Peyer's patch (tissue), 4 donors: ENCODE measurements at regions not wholly inside any gene's neighbourhood (a gene's known extent, or its start where the extent isn't known, plus 50 kb on each side); places are given as distances from the start of the nearest gene placed in this dataset.

Source experiments
- DNase-seq, 3 donors: peaks; one replicate each; pipeline ENCODE4 v3.0.0-alpha.2; 2017 to 2019
- H3K27ac ChIP-seq, 4 donors: fragments of 200-600 bp; sonication (generic); one replicate each; pipeline ENCODE4 v1.5.1; 2016 to 2019
- H3K27me3 ChIP-seq, 2 donors: fragments of 200-600 bp; sonication (generic); one replicate each; pipeline ENCODE4 v1.5.1; 2019
- H3K36me3 ChIP-seq, 3 donors: fragments of 200-600 bp; sonication (generic); one replicate each; pipeline ENCODE4 v1.5.1; 2016 to 2019
- H3K4me1 ChIP-seq, 4 donors: fragments of 200-600 bp; sonication (generic); one replicate each; pipeline ENCODE4 v1.5.1; 2016 to 2019
- H3K4me3 ChIP-seq, 4 donors: fragments of 200-600 bp; sonication (generic); 1 replicate in 3 of 4; 2 replicates in 1 of 4; pipeline ENCODE4 v1.5.1; 2016 to 2019; ENCODE audit warnings: mild to moderate bottlenecking in 1 of 4
- H3K9me3 ChIP-seq, 4 donors: fragments of 200-600 bp; sonication (generic); one replicate each; pipeline ENCODE4 v1.5.1; 2016 to 2019; ENCODE audit warnings: mild to moderate bottlenecking in 1 of 4
- POLR2A ChIP-seq, 2 donors: fragments of 450-650 bp; IDR thresholded peaks; one replicate each; pipeline ENCODE4 v1.5.1; 2017; ENCODE audit warnings: antibody characterized with exemption in 2 of 2, mild to moderate bottlenecking in 2 of 2, moderate library complexity in 2 of 2
- TF ChIP-seq, protein P1 (sequence below), 6 experiments: fragments of 450-650 bp in 4 of 6; fragments of 200-600 bp in 2 of 6; sonication (generic) in 1 of 6; IDR thresholded peaks; one replicate each; pipeline ENCODE4 v1.5.1; 2017 to 2019; ENCODE audit warnings: antibody characterized with exemption in 6 of 6, mild to moderate bottlenecking in 3 of 6, moderate library complexity in 1 of 6

DNA sequence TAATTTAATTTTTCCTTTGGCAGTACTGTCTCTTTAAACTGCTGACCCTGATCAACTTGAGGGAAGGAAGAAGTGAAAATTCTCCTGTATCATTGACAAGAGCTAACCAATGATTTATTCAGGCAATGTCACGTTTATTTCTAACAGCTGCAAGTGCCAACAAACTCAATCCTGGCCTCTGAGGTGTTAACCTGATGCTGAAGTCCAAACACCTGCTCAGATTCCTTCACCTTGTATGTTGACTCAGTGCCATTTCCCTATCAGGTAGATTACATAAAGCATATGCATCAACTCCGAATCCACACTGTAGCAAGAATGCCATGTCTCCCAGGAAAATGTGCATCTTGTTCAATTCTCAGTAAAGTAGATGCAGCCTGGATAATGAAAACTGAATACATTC lies 820.0 kb downstream of the XPNPEP1 start:
- H3K4me1 ChIP-seq = no peaks in the 10 kb centered on the region
- H3K36me3 ChIP-seq = no peaks in the 10 kb centered on the region
- DNase-seq = no peak
- no peaks in the 10 kb centered on the region for H3K9me3 ChIP-seq
- H3K27me3 ChIP-seq = no peaks in the 10 kb centered on the region
- TF ChIP-seq, protein P1, sequence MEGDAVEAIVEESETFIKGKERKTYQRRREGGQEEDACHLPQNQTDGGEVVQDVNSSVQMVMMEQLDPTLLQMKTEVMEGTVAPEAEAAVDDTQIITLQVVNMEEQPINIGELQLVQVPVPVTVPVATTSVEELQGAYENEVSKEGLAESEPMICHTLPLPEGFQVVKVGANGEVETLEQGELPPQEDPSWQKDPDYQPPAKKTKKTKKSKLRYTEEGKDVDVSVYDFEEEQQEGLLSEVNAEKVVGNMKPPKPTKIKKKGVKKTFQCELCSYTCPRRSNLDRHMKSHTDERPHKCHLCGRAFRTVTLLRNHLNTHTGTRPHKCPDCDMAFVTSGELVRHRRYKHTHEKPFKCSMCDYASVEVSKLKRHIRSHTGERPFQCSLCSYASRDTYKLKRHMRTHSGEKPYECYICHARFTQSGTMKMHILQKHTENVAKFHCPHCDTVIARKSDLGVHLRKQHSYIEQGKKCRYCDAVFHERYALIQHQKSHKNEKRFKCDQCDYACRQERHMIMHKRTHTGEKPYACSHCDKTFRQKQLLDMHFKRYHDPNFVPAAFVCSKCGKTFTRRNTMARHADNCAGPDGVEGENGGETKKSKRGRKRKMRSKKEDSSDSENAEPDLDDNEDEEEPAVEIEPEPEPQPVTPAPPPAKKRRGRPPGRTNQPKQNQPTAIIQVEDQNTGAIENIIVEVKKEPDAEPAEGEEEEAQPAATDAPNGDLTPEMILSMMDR (IDR thresholded peaks at IDR 0.05) = no peak
- TF ChIP-seq POLR2A (IDR thresholded peaks at IDR 0.05) = no peak
- no peak overlapping the region for H3K27ac ChIP-seq
- no peak overlapping the region for H3K4me3 ChIP-seq

DNA sequence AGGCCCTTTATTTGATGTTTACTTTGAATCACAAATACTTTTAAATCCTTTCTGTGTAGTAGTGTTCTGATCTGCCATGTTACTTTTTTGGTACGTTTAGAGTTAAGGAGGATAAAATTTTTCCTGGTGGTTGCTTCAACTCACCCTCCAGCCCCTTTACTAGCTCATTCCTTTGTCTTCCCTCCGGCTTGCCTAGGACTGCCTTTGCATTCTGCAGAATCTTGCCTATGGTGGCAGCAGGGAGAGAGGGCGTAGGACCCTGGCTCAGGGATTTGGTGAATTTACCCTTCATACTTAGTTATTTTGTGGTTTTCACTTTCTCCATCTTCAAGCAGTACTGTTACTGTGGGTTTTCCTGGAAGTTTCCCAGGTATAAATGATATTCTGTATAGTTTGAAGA lies 833.5 kb downstream of the XPNPEP1 start:
- Histone ChIP-seq H3K9me3 (no peaks in the 10 kb centered on the region), H3K36me3 (no peaks in the 10 kb centered on the region), H3K27me3 (no peaks in the 10 kb centered on the region), H3K4me1 (no peaks in the 10 kb centered on the region), H3K27ac (no peak overlapping the region), H3K4me3 (no peak overlapping the region)
- TF ChIP-seq, protein P1 (IDR thresholded peaks at IDR 0.05) = no peak
- TF ChIP-seq POLR2A (IDR thresholded peaks at IDR 0.05) = no peak
- DNase-seq = no peak

DNA sequence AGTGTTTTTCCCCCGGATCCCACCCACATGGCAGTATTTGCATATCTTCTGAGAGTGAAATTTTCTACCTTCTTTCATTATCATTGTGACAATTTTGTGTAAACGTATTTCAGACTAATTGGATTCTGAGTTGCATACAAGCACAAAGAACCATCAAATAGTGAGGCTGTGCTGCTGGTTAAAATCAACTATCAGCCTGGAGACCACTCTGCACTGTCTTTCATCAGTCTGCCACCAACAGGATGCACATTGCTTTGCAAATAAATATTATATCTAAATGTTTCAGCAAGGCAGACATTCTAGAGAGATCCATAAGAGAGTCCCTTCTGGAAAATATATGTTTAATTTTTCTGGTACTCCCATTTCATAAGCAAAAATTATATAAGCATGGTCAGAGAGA lies 851.8 kb downstream of the XPNPEP1 start:
- TF ChIP-seq, protein P1 (IDR thresholded peaks at IDR 0.05) = no peak
- no peak for TF ChIP-seq POLR2A (IDR thresholded peaks at IDR 0.05)

DNA sequence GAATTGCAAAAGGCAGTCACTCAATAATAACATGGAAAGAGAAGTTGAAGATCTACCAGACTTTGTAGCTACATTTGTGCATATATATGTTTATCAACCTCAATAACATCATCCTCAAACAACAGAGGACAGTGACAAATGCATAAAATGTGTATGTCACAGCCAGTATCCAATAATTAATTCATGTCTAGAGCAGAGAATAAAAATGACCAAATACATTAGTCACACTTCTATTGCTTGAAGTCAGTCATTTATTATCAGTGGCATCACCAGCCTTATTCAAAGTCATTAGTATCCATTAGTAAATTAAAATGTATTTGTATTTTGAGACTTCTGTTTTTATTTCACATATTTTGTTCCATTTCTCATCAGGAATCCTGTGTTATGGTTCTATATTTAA lies 852.8 kb downstream of the XPNPEP1 start:
- Histone ChIP-seq H3K27ac (no peak overlapping the region), H3K27me3 (no peaks in the 10 kb centered on the region), H3K9me3 (no peaks in the 10 kb centered on the region), H3K4me1 (no peaks in the 10 kb centered on the region), H3K4me3 (no peak overlapping the region), H3K36me3 (no peaks in the 10 kb centered on the region)
- DNase-seq = no peak
- TF ChIP-seq POLR2A (IDR thresholded peaks at IDR 0.05) = no peak
- TF ChIP-seq, protein P1 (IDR thresholded peaks at IDR 0.05) = no peak

More for the DNA sequence above, 851.8 kb downstream of the XPNPEP1 start:
- no peak overlapping the region for H3K27ac ChIP-seq
- H3K36me3 ChIP-seq = no peaks in the 10 kb centered on the region
- no peaks in the 10 kb centered on the region for H3K27me3 ChIP-seq
- H3K9me3 ChIP-seq = no peaks in the 10 kb centered on the region
- H3K4me3 ChIP-seq = no peak overlapping the region
- no peak for DNase-seq
- H3K4me1 ChIP-seq = no peaks in the 10 kb centered on the region

DNA sequence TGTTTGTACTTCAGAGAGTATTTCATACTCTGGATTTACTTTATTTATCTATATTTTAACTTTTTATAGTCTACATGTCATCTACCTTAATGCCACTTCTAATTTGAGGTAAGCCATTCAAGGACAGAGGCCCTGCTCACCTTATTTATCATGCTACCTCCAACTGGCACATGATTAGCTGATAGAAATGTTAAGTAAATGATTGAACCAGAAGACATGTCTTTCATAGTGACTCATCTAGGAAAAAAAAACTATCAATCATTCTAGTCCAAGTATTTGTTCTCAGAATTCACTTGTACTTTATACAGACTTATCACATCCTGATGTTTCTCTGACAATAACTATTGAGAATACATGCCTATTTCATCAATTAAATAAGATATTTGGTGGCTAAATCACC lies 856.3 kb downstream of the XPNPEP1 start:
- DNase-seq = no peak
- no peaks in the 10 kb centered on the region for H3K4me1 ChIP-seq
- no peaks in the 10 kb centered on the region for H3K9me3 ChIP-seq
- TF ChIP-seq POLR2A (IDR thresholded peaks at IDR 0.05) = no peak
- TF ChIP-seq, protein P1 (IDR thresholded peaks at IDR 0.05) = no peak
- no peak overlapping the region for H3K27ac ChIP-seq
- H3K27me3 ChIP-seq = no peaks in the 10 kb centered on the region
- no peaks in the 10 kb centered on the region for H3K36me3 ChIP-seq
- H3K4me3 ChIP-seq = no peak overlapping the region

DNA sequence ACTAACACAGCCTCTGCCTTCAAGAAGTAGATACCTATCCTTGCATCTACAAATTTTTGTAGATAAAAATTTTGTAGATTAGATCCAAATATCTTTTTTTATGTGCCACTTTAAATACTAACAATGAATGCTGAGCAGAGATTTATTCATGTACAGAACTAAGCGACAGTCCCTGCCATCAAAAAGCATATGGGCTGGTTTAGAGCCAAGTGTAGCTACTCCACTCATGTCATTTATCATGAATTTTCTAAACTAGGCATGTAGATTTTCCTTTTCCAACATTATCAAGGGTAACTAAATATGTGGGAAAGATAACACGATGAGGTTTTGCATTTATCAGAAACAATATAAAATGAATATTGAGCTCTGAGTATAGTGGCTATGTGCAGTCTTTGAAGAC lies 857.5 kb downstream of the XPNPEP1 start:
- no peak for DNase-seq
- no peak overlapping the region for H3K4me3 ChIP-seq
- no peaks in the 10 kb centered on the region for H3K4me1 ChIP-seq
- no peak for TF ChIP-seq POLR2A (IDR thresholded peaks at IDR 0.05)
- no peak overlapping the region for H3K27ac ChIP-seq
- H3K36me3 ChIP-seq = no peaks in the 10 kb centered on the region
- no peaks in the 10 kb centered on the region for H3K27me3 ChIP-seq
- H3K9me3 ChIP-seq = no peaks in the 10 kb centered on the region
